CD4-positive, alpha-beta T cell (primary cell): ENCODE measurements at regions not wholly inside any gene's neighbourhood (a gene's known extent, or its start where the extent isn't known, plus 50 kb on each side); places are given as distances from the start of the nearest gene placed in this dataset.

Source experiments
- ATAC-seq: fragments of 200-7000 bp; cut with Tn5 transposase; one replicate; pipeline ENCODE4 v1.10.0; 2022; ENCODE audit warnings: mild to moderate bottlenecking; ENCODE audit not compliant: poor library complexity
- CTCF ChIA-PET: fragments of 350-600 bp; sonication (Branson Sonifier 250); formaldehyde crosslinking; loops from one replicate; lab custom pipeline; 2021; ENCODE audit warnings: antibody characterized with exemption, inconsistent platforms; lab: Charles Lee
- POLR2A ChIA-PET: fragments of 350-600 bp; sonication (Branson Sonifier 250); formaldehyde crosslinking; loops from one replicate; lab custom pipeline; 2021; ENCODE audit warnings: antibody characterized with exemption, inconsistent platforms; lab: Charles Lee
- DNase-seq, 14 experiments: peaks; one replicate each; pipeline ENCODE4 v3.0.0-alpha.2; 2013 to 2020; ENCODE audit warnings: mixed read lengths in 2 of 14
- H3K27ac ChIP-seq, 2 donors: one replicate each; pipeline versions ENCODE4 v1.5.1 to v1.7.0; 2013; ENCODE audit warnings: low read length in 2 of 2, low read depth in 1 of 2, mild to moderate bottlenecking in 1 of 2
- H3K27me3 ChIP-seq, 2 experiments: 1 replicate in 1 of 2; 2 replicates in 1 of 2; pipeline versions ENCODE4 v1.6.1 to v1.7.0; 2013; ENCODE audit warnings: low read length in 2 of 2, control low read depth in 1 of 2, mild to moderate bottlenecking in 1 of 2, moderate library complexity in 1 of 2; ENCODE audit not compliant: insufficient read depth in 2 of 2, control insufficient read depth in 1 of 2
- H3K36me3 ChIP-seq: one replicate; pipeline ENCODE4 v1.6.1; 2013; ENCODE audit warnings: low read length, control low read depth; ENCODE audit not compliant: insufficient read depth
- H3K4me1 ChIP-seq: one replicate; pipeline ENCODE4 v1.6.1; 2013; ENCODE audit warnings: low read length, control low read depth; ENCODE audit not compliant: insufficient read depth
- H3K4me3 ChIP-seq: one replicate; pipeline ENCODE4 v1.5.1; 2013; ENCODE audit warnings: mild to moderate bottlenecking, low read length, moderate library complexity
- H3K9me3 ChIP-seq, 2 experiments: 1 replicate in 1 of 2; 2 replicates in 1 of 2; pipeline versions ENCODE4 v1.6.1 to v1.7.0; 2013; ENCODE audit warnings: low read length in 2 of 2, mild to moderate bottlenecking in 2 of 2, control low read depth in 1 of 2, moderate library complexity in 1 of 2; ENCODE audit not compliant: control insufficient read depth in 1 of 2, insufficient read depth in 1 of 2
- H3K27ac Mint-ChIP-seq: one replicate; pipeline ENCODE4 v1.8.0; 2020; ENCODE audit warnings: mixed read lengths
- H3K27me3 Mint-ChIP-seq: one replicate; pipeline ENCODE4 v1.8.0; 2021; ENCODE audit warnings: mixed read lengths
- H3K36me3 Mint-ChIP-seq: one replicate; pipeline ENCODE4 v1.8.0; 2021; ENCODE audit warnings: low read depth, mixed read lengths
- H3K4me1 Mint-ChIP-seq: one replicate; pipeline ENCODE4 v1.8.0; 2021; ENCODE audit warnings: low read depth, mixed read lengths
- H3K4me3 Mint-ChIP-seq: one replicate; pipeline ENCODE4 v1.8.0; 2020; ENCODE audit warnings: mild to moderate bottlenecking, mixed read lengths
- H3K9me3 Mint-ChIP-seq: one replicate; pipeline ENCODE4 v1.8.0; 2020; ENCODE audit warnings: mixed read lengths
- intact Hi-C, 2 experiments: fragments of 100-400 bp; cut with DNase I in 1 of 2; cut with micrococcal nuclease in 1 of 2; formaldehyde crosslinking; loops; one replicate each; pipeline versions ENCODE4 v1.15.1 to v1.9.0; 2023 to 2025; cut with DNase I, micrococcal nuclease
- TF ChIP-seq, protein P1 (sequence below): fragments of 200-600 bp; IDR thresholded peaks from one replicate; pipeline ENCODE4 v1.8.0; 2022; ENCODE audit warnings: antibody characterized with exemption, mild to moderate bottlenecking

DNA sequence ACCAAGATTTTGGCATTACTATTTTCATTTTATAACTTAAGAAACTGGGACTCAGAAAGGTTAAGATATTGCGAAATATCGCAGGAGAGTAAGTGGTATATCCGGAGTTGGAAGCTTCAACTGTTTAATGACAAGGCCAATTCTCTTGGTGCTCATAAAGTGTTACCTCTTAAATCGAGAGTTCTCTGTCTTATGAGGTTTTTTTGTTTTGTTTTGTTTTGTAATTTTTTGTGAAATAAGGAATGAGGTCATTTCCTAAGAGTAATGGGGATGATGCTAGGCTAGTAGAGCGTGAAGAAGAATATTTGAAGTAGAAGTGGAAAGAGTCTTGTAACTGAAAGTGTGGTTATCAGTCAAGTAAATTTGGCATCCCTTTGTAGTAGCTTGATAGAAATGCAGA is 183.2 kb upstream of the DAB2 start:
- no peak overlapping the region for H3K4me3 ChIP-seq
- ChIA-PET CTCF (no interaction called here), POLR2A (no interaction called here)
- ATAC-seq (no peak), DNase-seq (no peak)
- TF ChIP-seq, protein P1, sequence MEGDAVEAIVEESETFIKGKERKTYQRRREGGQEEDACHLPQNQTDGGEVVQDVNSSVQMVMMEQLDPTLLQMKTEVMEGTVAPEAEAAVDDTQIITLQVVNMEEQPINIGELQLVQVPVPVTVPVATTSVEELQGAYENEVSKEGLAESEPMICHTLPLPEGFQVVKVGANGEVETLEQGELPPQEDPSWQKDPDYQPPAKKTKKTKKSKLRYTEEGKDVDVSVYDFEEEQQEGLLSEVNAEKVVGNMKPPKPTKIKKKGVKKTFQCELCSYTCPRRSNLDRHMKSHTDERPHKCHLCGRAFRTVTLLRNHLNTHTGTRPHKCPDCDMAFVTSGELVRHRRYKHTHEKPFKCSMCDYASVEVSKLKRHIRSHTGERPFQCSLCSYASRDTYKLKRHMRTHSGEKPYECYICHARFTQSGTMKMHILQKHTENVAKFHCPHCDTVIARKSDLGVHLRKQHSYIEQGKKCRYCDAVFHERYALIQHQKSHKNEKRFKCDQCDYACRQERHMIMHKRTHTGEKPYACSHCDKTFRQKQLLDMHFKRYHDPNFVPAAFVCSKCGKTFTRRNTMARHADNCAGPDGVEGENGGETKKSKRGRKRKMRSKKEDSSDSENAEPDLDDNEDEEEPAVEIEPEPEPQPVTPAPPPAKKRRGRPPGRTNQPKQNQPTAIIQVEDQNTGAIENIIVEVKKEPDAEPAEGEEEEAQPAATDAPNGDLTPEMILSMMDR, result no peak
- intact Hi-C loops, result no loop called here
- no peaks in the 10 kb centered on the region for H3K4me1 ChIP-seq
- H3K36me3 Mint-ChIP-seq, result no peaks in the 10 kb centered on the region
- H3K9me3 ChIP-seq, result no peaks in the 10 kb centered on the region
- no peak overlapping the region for H3K27ac ChIP-seq
- H3K27me3 Mint-ChIP-seq, result peaks cover 35% of the 10 kb centered on the region
- H3K27me3 ChIP-seq, result peaks cover 0 to 4% of the 10 kb centered on the region in 2 experiments
- no peak overlapping the region for H3K4me3 Mint-ChIP-seq
- H3K36me3 ChIP-seq, result no peaks in the 10 kb centered on the region
- H3K27ac Mint-ChIP-seq, result no peak overlapping the region
- H3K4me1 Mint-ChIP-seq, result no peaks in the 10 kb centered on the region
- H3K9me3 Mint-ChIP-seq, result no peaks in the 10 kb centered on the region

DNA sequence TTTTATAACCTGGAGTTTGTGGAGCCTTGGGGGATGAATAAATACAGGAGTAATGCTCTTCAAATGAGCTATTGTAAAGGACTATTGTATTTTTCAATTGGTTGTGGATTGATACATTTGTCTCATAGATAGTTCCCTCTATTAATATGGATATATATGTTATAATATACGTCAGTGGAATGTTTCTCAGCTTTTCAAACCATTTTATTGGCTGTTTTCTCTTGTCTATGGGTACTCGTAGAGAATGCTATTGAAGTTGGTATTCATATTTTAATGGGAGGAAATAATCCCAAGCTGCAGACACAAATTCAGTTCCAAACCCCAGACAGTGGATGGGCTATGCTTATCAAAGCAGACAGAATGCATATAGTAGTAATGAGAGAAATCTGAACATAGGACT is 181.8 kb upstream of the DAB2 start:
- CTCF ChIA-PET, result no interaction called here
- no peaks in the 10 kb centered on the region for H3K9me3 Mint-ChIP-seq

DNA sequence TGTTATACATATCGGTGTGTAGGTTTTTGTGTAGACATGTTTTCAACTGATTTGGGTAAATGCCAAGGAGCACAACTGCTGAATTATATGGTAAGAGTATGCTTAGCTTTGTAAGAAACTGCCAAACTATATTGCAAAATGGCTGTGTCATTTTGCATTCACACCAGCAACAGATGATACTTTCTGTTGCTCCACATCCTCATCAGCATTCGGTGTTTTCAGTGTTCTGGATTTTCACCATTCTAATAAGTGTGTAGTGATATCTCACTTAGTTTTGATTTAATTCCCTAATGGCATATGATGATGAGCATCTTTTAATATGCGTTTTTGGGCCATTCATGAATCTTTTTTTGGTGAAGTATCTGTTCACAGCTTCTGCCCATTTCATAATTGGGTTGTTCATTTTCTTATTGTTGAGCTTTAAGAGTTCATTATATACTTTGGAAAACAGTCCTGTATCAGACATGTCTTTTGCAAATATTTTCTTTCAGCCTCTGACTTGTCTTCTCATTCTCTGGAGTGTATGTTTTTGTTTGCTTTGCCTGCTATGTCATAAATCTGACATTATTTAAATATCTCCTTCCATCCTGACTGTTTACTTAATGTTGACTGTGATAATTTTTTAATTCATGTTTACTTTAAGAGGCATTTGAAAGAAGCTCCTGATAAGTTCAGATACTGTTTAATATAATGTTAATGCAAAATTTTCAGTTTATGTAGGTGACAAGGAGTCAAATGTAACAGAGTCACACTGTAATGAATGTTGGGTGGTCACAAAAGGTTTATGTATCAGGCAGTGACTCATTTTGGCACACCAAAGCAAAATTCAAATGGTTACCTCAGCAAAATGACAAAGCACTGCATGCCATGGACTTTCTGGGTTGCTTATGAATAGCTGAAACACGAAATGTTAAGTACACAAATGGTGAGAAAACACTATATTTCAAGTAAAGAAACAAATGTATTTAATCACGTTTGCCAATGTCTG is 181.1 kb upstream of the DAB2 start:
- Histone ChIP-seq H3K27me3 (peaks cover 0 to 4% of the 10 kb centered on the region in 2 experiments), H3K4me1 (no peaks in the 10 kb centered on the region), H3K27ac (no peak overlapping the region), H3K36me3 (no peaks in the 10 kb centered on the region), H3K9me3 (no peaks in the 10 kb centered on the region), H3K4me3 (no peak overlapping the region)
- TF ChIP-seq, protein P1, result no peak
- Mint-ChIP-seq H3K27ac (no peak overlapping the region), H3K27me3 (peaks cover 33% of the 10 kb centered on the region), H3K4me1 (no peaks in the 10 kb centered on the region), H3K9me3 (no peaks in the 10 kb centered on the region), H3K4me3 (no peak overlapping the region), H3K36me3 (no peaks in the 10 kb centered on the region)
- ATAC-seq (no peak), DNase-seq (no peak)
- POLR2A ChIA-PET, result no interaction called here
- CTCF ChIA-PET, result no interaction called here
- intact Hi-C loops, result no loop called here

More for the DNA sequence above, 181.8 kb upstream of the DAB2 start:
- Histone ChIP-seq H3K4me1 (no peaks in the 10 kb centered on the region), H3K36me3 (no peaks in the 10 kb centered on the region), H3K9me3 (no peaks in the 10 kb centered on the region), H3K27ac (no peak overlapping the region), H3K27me3 (peaks cover 0 to 4% of the 10 kb centered on the region in 2 experiments), H3K4me3 (no peak overlapping the region)
- TF ChIP-seq, protein P1, result no peak
- Mint-ChIP-seq H3K4me1 (no peaks in the 10 kb centered on the region), H3K4me3 (no peak overlapping the region), H3K27me3 (peaks cover 33% of the 10 kb centered on the region), H3K27ac (no peak overlapping the region), H3K36me3 (no peaks in the 10 kb centered on the region)
- no peak for DNase-seq
- POLR2A ChIA-PET, result no interaction called here
- intact Hi-C loops, result no loop called here
- no peak for ATAC-seq
